ENCODE measurements at regions not wholly inside any gene's neighbourhood (a gene's known extent, or its start where the extent isn't known, plus 50 kb on each side); places are given as distances from the start of the nearest gene placed in this dataset.
A peak's percentile ranks its signal among the peaks of the same experiment; 100 is the strongest.

DNA sequence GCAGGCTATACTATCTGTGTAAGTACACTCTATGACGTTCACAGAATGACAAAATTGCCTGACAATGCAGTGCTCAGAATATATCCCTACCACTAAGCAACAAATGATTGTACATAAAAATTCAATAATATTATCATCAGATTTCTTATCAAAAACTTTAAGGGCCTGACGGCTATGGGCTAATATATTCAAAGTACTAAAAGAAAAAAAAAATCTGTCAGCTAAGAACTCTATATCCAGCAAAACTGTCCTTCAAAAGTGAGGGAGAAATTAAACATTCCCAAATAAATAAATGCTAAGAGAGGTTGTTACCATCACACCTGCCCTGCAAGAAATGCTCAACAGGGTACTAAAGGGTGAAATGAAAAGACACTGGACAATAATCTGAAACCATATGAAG is 127.3 kb downstream of the TM2D1 start:
- Histone ChIP-seq H3K27me3 (ENCODE audit: control insufficient read depth, insufficient read depth, low read length) (no peaks in the 10 kb centered on the region), H3K4me2 (ENCODE audit: extremely low read depth, insufficient read depth, low read length) (no peak overlapping the region), H3K36me3 (ENCODE audit: control insufficient read depth, insufficient read depth, low read length) (no peaks in the 10 kb centered on the region), H4K20me1 (ENCODE audit: control insufficient read depth, extremely low read depth, insufficient read depth, low read length) (no peaks in the 10 kb centered on the region), H3K79me2 (ENCODE audit: control insufficient read depth, insufficient read depth, low read length) (no peaks in the 10 kb centered on the region), H3K4me1 (ENCODE audit: control insufficient read depth, extremely low read depth, insufficient read depth, low read length) (no peaks in the 10 kb centered on the region), H3K4me3 (replicated peaks in 1 of 4; ENCODE audit: control extremely low read depth in 1 of 4, insufficient read depth in 1 of 4, low read depth in 3 of 4, low read length in 4 of 4) (no peak overlapping the region), H3K27ac (ENCODE audit: insufficient read depth, low read length) (no peak overlapping the region), H3K9me3 (ENCODE audit: control insufficient read depth, insufficient read depth, low read depth, low read length) (no peaks in the 10 kb centered on the region), H3K9ac (ENCODE audit: insufficient read depth, low read length) (no peak overlapping the region), H2AFZ (ENCODE audit: low read length) (no peak overlapping the region)
- TF ChIP-seq EZH2 (IDR thresholded peaks at IDR 0.05; ENCODE audit: low read length, missing control alignments): no peak
- TF ChIP-seq, protein P1, sequence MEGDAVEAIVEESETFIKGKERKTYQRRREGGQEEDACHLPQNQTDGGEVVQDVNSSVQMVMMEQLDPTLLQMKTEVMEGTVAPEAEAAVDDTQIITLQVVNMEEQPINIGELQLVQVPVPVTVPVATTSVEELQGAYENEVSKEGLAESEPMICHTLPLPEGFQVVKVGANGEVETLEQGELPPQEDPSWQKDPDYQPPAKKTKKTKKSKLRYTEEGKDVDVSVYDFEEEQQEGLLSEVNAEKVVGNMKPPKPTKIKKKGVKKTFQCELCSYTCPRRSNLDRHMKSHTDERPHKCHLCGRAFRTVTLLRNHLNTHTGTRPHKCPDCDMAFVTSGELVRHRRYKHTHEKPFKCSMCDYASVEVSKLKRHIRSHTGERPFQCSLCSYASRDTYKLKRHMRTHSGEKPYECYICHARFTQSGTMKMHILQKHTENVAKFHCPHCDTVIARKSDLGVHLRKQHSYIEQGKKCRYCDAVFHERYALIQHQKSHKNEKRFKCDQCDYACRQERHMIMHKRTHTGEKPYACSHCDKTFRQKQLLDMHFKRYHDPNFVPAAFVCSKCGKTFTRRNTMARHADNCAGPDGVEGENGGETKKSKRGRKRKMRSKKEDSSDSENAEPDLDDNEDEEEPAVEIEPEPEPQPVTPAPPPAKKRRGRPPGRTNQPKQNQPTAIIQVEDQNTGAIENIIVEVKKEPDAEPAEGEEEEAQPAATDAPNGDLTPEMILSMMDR (conservative IDR thresholded peaks at IDR 0.05 in 1 of 2, IDR thresholded peaks at IDR 0.05 in 1 of 2; ENCODE audit: low read depth in 1 of 2, low read length in 2 of 2): no peak
- DNase-seq (ENCODE audit: low read depth in 2 of 2): no peak

DNA sequence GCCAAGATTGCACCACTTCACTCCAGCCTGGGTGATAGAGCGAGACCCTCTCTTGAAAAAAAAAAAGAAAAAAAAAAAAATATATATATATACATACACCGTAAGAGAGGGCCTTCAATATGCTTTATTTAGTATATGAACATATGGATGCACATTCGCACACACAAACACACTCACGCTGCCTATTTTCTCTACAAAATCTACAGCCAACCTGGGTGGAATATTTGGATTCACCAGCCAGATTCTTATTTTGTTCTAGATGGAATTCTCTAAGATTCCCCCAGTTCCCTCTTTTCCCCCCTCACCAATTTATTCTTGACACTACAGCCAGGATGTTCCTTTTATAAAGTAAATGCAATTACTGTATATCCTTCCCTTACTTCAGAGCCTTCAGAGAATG is 131.6 kb downstream of the TM2D1 start:
- H3K27ac ChIP-seq (ENCODE audit: insufficient read depth, low read length): no peak overlapping the region

DNA sequence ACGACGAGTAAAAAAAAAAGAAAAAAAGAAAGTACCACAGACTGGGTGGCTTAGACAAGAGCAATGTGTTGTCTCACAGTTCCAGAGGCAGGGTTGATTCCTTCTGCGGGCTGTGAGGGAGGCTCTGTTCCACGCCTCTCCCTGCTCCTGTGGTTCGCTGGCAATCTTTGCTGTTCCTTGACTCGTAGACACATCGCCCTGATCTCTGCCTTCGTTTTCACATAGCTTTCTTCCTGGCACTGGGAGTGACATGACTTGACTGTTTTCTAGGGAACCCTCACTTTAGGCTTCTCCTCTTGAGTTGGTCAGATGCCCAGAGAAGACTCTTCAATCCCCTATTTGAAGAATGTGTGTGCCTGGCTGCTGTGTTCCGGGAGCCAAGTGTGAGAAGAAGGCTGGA is 133.6 kb downstream of the TM2D1 start:
- no peak for TF ChIP-seq EZH2 (IDR thresholded peaks at IDR 0.05; ENCODE audit: low read length, missing control alignments)
- TF ChIP-seq, protein P1 (conservative IDR thresholded peaks at IDR 0.05 in 1 of 2, IDR thresholded peaks at IDR 0.05 in 1 of 2; ENCODE audit: low read depth in 1 of 2, low read length in 2 of 2): no peak
- Histone ChIP-seq H4K20me1 (ENCODE audit: control insufficient read depth, extremely low read depth, insufficient read depth, low read length) (no peaks in the 10 kb centered on the region), H3K4me1 (ENCODE audit: control insufficient read depth, extremely low read depth, insufficient read depth, low read length) (no peaks in the 10 kb centered on the region), H3K9me3 (ENCODE audit: control insufficient read depth, insufficient read depth, low read depth, low read length) (no peaks in the 10 kb centered on the region), H3K27ac (ENCODE audit: insufficient read depth, low read length) (no peak overlapping the region), H3K27me3 (ENCODE audit: control insufficient read depth, insufficient read depth, low read length) (no peaks in the 10 kb centered on the region), H3K79me2 (ENCODE audit: control insufficient read depth, insufficient read depth, low read length) (no peaks in the 10 kb centered on the region), H2AFZ (ENCODE audit: low read length) (peak overlapping the region; percentile 26), H3K4me3 (replicated peaks in 1 of 4; ENCODE audit: control extremely low read depth in 1 of 4, insufficient read depth in 1 of 4, low read depth in 3 of 4, low read length in 4 of 4) (peak overlapping the region in 1 of 4 experiments; percentile 12), H3K4me2 (ENCODE audit: extremely low read depth, insufficient read depth, low read length) (no peak overlapping the region), H3K36me3 (ENCODE audit: control insufficient read depth, insufficient read depth, low read length) (no peaks in the 10 kb centered on the region), H3K9ac (ENCODE audit: insufficient read depth, low read length) (no peak overlapping the region)
- no peak for DNase-seq (ENCODE audit: low read depth in 2 of 2)

More for the DNA sequence above, 131.6 kb downstream of the TM2D1 start:
- H3K4me3 ChIP-seq (replicated peaks in 1 of 4; ENCODE audit: control extremely low read depth in 1 of 4, insufficient read depth in 1 of 4, low read depth in 3 of 4, low read length in 4 of 4): no peak overlapping the region
- H2AFZ ChIP-seq (ENCODE audit: low read length): no peak overlapping the region
- TF ChIP-seq EZH2 (IDR thresholded peaks at IDR 0.05; ENCODE audit: low read length, missing control alignments): no peak
- TF ChIP-seq, protein P1 (conservative IDR thresholded peaks at IDR 0.05 in 1 of 2, IDR thresholded peaks at IDR 0.05 in 1 of 2; ENCODE audit: low read depth in 1 of 2, low read length in 2 of 2): no peak
- H3K79me2 ChIP-seq (ENCODE audit: control insufficient read depth, insufficient read depth, low read length): no peaks in the 10 kb centered on the region
- H4K20me1 ChIP-seq (ENCODE audit: control insufficient read depth, extremely low read depth, insufficient read depth, low read length): no peaks in the 10 kb centered on the region
- no peak overlapping the region for H3K9ac ChIP-seq (ENCODE audit: insufficient read depth, low read length)
- H3K4me1 ChIP-seq (ENCODE audit: control insufficient read depth, extremely low read depth, insufficient read depth, low read length): no peaks in the 10 kb centered on the region
- H3K36me3 ChIP-seq (ENCODE audit: control insufficient read depth, insufficient read depth, low read length): no peaks in the 10 kb centered on the region
- H3K4me2 ChIP-seq (ENCODE audit: extremely low read depth, insufficient read depth, low read length): no peak overlapping the region
- no peaks in the 10 kb centered on the region for H3K9me3 ChIP-seq (ENCODE audit: control insufficient read depth, insufficient read depth, low read depth, low read length)
- no peaks in the 10 kb centered on the region for H3K27me3 ChIP-seq (ENCODE audit: control insufficient read depth, insufficient read depth, low read length)
- no peak for DNase-seq (ENCODE audit: low read depth in 2 of 2)
